Activated naive CD4-positive, alpha-beta T cell treated with anti-CD3 and anti-CD28 coated beads, Interleukin-2, amount 50 U/mL, for 16 hours (primary cell): ENCODE measurements at regions not wholly inside any gene's neighbourhood (a gene's known extent, or its start where the extent isn't known, plus 50 kb on each side); places are given as distances from the start of the nearest gene placed in this dataset.

Experiments used
- DNase-seq: peaks from one replicate; pipeline ENCODE4 v3.0.0-alpha.2; 2020

- DNase-seq = no peak
Observed at GRCh38 chr17:14719942-14720341, 419.1 kb downstream of the HS3ST3B1 start.

GRCh38 chr17:14717859-14718258 lies 417.0 kb downstream of the HS3ST3B1 start:
- DNase-seq = no peak

DNA sequence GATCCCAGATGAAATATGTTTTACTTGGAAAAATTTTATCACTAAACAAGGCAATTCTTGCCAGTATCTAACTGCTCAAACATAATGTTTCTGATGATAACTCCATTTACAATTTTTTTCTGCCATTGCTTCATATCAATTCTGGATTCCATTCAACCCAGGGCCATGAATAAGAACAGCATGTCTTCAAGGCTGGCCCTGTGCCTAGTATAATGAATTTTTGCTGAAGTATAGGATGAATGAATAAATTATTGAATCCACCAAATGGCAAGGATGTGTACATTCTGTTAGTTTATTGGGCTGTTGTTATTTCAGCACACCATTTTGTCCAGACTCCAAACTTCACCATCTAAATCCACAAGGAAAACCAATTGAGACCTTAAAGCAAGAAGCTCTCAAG lies 414.7 kb downstream of the HS3ST3B1 start:
- no peak for DNase-seq

GRCh38 chr17:14712611-14713021 lies 411.7 kb downstream of the HS3ST3B1 start:
- DNase-seq = no peak

DNA sequence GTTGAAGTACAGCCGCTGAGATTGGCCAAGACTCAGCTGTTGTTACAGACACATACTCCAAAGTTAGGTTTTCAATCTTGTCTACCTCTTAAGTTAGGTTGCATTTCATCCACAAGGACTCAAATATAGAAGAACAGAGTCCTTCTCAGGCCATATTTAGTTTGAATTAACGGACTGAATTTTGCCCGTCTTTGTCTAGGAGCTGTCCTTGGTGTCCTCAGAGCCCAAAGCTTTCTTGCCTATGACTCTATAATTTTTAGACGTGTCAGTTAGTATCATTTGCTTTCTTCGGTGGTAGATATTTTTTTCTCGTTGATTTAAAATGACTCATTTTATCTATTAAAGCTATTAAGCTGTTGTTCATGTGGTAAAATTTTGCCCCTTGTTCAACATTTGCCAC lies 403.2 kb downstream of the HS3ST3B1 start:
- DNase-seq = no peak

DNA sequence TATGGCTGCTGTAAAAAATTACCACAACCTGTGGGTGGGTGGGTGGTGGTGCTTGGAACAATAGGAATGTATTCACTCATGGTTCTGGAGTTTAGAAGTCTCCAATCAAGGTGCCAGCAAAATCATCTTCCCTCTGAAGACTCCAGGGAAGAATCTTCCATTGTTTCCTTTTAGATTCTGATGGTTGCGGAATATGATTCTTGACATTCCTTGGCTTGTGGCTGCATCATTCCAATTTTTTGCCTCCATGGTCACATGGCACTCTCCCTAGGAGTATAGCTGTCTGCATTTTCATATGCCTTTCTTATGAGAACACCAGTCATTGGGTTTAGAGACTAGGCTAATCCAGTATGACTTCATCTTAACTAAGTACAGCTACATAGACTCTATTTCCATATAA lies 401.0 kb downstream of the HS3ST3B1 start:
- DNase-seq = no peak

- no peak for DNase-seq
Observed at GRCh38 chr17:14699574-14700185, 398.8 kb downstream of the HS3ST3B1 start.

DNA sequence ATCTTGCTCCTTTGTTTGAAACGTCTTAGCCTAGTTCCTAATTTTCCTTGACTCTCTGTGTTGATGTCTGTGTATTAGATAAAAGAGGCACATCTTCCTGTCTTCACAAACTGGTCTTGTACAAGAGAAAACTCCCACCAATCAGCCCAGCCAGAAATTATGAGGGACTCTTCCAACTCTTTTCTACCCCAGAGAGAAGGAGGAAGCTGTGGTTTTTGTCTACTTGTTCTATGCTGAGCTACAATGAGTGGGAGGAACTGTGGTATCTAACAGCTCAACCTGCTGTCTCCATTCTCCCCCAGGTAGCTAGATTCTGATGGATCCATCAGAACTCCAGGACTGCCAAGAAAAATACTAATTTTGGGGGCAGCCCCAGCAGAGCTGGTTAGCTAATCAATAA lies 392.5 kb downstream of the HS3ST3B1 start:
- no peak for DNase-seq

DNA sequence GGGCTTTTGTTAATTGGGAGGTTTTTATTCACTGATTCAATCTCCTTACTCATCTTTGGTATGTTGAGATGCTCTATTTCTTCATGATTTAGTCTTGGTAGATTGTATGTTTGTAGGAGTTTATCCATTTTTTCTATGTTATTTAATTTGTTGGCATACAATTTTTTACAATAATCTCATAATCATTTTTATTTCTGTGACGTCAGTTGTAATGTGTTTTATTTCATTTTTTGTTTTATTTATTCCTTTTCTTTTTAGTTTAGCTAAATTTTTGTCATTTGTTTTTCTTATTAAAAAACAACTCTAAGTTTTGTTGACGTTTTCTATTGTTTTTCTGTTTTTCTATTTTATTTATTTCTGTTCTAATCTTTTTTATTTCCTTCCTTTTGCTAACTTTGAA lies 389.8 kb downstream of the HS3ST3B1 start:
- DNase-seq = no peak

DNA sequence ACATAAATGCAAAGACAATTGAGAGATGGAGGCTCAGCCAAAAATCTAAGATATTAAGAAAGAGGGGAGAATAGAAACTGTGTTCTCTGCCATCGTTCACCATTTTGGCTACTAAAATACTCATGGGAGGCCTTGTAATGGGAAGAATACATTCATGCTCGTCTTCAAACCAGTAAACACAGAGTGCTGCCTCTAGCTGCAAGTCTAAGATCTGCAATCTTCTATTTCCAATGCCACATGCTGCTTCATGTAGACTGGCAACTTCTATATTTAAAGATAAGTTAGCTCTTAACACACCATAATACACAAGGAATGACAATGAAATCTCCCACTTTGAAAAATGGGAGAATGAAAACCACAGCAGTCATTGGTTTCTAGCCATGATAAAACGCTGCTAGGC lies 387.3 kb downstream of the HS3ST3B1 start:
- no peak for DNase-seq

DNA sequence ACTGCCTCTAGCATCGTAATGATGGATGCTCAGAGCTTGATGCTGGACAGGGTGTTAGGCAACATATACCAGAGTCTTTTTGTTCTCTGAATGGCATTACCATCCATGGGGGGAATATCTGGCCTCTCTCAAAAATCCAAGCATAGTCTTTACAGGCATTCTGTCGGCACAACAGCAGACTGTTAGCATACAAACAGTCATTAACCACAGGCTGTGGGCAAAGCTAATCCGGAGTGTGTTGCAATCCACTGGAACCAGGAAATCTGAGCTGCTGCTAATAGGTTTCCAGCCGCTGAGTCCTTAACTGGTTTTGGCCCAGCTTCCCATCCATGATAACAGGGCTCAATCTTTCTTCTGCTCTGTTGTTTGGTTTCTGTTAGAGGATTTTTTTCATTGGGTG lies 371.9 kb downstream of the HS3ST3B1 start:
- no peak for DNase-seq

GRCh38 chr17:14670861-14671260 lies 370.0 kb downstream of the HS3ST3B1 start:
- no peak for DNase-seq

GRCh38 chr17:14664511-14664910 lies 363.6 kb downstream of the HS3ST3B1 start:
- DNase-seq = no peak

DNA sequence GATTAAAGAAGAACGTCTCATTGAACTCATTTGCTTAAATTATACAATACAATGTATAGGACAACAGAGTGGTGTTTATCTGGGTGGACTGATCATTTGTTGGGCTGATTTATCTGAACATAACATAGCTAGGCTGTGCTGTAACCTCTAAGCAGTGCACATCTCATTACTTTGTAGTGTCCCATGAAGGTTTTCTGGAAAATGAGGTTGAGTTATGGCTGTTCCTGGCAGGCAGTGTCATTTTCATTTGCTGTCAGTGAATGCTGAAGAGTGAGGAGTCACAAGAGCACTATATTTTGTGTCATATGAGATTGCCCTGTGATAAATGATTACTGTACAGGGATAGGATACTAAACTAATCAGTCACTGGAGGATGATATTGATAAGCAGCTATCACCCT lies 340.2 kb downstream of the HS3ST3B1 start:
- no peak for DNase-seq

DNA sequence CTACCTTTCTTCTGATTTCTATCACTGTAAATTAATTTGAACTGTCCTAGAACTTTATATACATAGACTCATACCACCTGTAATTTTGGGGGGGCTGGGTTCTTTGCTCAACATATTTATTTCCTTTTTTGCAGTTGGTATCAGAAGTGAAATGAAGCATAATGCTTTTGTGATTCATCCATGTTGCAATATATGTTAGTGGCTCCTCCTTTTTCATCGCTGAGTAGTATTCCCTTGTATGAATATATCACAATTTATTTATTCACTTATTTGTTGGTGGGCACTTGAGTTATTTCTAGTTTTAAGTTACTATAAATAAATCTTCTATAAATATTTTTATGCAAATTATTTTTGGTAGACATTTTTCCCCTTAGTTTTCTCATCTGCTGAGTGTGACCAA lies 336.4 kb downstream of the HS3ST3B1 start:
- DNase-seq = no peak

DNA sequence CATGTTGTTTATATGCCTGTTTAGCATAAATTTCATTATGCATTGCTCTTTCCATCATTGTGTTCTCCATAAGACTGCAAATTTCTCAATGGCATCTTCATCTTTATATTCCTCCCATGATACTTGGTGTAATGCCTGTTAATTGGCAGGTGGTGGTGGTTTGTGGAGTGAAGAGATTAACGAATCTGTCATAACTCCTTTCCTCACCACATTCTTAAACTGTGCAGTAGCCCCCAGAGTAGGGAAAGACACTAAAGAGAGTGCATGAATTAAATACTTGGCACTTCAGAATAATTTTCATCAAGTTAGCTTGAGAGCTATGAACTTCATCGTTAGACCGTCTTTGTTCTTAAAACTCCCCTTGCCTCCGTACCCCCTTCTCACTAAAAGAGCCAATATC lies 329.7 kb downstream of the HS3ST3B1 start:
- no peak for DNase-seq

- no peak for DNase-seq
Observed at GRCh38 chr17:14630046-14630445, 329.2 kb downstream of the HS3ST3B1 start.

DNA sequence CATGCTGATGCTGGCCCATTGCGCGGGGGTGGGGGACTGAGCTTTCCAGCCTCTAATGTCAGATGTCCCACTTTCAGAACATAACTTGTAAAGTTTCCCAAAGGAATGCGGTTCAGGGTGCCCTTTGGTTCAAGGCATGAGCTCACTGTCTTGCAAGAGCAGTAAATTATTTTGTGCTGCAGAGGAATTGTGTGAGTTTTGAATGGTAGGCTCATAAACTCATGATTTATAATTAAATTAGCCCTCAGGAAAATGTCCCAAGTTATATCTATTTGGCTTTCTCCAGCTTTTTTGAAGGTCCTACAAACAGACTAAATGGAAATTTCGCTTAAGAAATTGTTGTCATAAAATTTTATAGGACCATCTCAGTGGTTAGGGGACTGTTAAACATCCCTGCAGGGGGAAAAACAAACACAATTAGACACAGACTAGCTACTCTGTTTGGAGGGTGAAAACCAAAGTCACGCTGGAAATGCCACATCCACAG lies 321.8 kb downstream of the HS3ST3B1 start:
- DNase-seq = no peak

- DNase-seq = no peak
Observed at GRCh38 chr17:14621826-14622614, 321.1 kb downstream of the HS3ST3B1 start.

DNA sequence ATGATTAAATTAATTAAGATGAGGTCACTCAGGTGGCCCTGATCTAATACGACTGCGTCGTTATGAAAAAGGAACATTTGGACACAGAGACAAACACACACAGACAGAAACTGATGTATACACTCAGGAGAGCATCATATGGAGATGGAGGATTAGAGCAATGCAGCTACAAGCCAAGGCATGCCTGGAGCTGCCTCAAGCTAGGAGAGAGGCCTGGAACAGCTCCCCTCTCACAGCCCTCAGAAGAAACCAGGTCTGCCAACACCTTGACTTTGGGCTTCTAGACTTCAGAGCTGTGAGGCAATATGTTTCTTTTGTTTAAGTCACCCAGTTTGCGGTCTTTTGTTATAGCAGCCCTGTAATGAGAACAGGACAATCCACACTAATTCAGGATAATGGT lies 318.9 kb downstream of the HS3ST3B1 start:
- no peak for DNase-seq

- no peak for DNase-seq
Observed at GRCh38 chr17:14616528-14616927, 315.6 kb downstream of the HS3ST3B1 start.

DNA sequence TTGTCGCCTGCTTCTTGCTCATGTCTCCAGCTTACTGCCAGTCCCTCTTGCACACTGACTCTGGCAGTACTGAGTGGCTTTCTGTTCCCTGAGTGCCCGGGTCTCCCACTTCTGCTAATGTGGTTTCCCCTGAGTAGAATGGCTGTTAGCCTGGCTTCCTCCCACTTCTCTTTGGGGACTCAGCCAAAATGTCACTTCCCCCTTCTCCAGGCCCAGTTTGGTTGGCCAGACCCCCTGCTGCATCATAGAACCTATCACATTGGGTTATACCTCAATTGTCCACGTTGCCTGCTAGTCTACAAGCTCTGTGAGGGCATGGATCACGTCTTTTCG lies 304.4 kb downstream of the HS3ST3B1 start:
- no peak for DNase-seq

DNA sequence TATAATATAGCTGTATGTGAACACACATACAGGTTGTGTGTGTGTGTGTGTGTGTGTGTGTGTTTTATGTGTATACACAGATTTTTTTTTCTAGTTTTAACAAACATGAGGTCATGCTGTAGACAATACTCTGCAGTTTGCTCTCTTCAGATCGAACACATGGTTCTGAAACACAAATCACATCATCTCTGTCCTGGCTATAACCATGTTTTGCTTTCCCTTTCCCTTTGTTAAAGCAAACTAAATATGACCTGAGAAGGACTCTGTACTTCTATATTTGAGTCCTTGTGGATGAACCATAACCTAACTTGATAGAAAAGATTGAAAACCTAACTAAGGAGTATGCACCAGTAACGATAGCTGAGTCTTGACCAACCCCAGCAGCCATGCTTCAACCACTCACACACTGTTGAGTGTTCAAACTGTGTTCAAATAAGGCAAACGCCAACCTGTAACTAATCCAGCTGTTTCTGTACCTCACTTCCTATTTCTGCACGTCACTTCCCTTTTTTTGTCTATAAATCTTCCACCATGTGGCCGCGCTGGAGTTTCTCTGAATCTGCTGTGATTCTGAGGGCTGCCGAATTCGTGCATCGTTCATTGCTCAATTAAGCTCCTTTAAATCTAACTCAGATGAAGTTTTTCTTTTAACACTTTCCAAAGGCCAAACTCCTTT lies 303.8 kb downstream of the HS3ST3B1 start:
- DNase-seq = no peak

- no peak for DNase-seq
Observed at GRCh38 chr17:14596224-14596623, 295.3 kb downstream of the HS3ST3B1 start.
